ENCODE measurements at regions not wholly inside any gene's neighbourhood (a gene's known extent, or its start where the extent isn't known, plus 50 kb on each side); places are given as distances from the start of the nearest gene placed in this dataset.

DNA sequence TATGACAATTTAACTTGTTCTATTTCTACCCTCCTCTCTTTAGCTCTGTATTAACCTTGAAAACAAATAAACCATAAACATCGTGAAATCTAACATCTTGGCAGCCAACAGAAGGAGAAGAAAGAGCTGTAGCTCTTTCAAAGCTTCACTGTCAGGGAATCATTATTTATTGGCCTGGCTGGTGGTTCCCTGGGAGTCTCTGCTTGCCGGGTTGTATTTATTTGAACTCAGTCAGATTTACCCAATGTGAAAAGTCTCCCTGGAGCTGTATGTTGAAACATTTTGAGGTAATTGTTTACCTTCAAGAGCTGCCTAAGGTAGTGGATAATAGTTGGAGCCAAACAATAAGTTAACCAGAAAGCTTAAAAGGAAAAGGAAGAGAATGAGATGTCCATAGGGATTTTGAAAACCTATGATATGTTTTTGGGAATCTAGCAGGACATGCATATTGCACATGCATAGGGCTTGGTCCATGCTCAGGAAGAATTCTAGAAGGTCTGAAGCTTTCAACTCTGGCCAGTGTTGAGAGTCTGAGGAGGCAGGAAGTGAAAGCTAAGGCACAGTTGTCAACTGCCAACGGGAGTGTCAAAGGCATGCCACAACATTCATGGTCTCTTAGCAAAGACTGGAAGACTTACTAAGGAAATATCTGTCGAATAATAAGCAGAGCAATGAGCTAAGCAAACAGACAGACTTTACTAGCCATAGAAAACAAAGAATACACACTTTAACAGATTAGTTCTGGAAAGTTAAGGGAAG lies 621.6 kb downstream of the PCDH7 start:
- DNase-seq (ENCODE audit: extremely low read depth, low read depth): no peak
- TF ChIP-seq, protein P1, sequence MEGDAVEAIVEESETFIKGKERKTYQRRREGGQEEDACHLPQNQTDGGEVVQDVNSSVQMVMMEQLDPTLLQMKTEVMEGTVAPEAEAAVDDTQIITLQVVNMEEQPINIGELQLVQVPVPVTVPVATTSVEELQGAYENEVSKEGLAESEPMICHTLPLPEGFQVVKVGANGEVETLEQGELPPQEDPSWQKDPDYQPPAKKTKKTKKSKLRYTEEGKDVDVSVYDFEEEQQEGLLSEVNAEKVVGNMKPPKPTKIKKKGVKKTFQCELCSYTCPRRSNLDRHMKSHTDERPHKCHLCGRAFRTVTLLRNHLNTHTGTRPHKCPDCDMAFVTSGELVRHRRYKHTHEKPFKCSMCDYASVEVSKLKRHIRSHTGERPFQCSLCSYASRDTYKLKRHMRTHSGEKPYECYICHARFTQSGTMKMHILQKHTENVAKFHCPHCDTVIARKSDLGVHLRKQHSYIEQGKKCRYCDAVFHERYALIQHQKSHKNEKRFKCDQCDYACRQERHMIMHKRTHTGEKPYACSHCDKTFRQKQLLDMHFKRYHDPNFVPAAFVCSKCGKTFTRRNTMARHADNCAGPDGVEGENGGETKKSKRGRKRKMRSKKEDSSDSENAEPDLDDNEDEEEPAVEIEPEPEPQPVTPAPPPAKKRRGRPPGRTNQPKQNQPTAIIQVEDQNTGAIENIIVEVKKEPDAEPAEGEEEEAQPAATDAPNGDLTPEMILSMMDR (IDR thresholded peaks at IDR 0.05; ENCODE audit: low read depth, low read length): no peak

DNA sequence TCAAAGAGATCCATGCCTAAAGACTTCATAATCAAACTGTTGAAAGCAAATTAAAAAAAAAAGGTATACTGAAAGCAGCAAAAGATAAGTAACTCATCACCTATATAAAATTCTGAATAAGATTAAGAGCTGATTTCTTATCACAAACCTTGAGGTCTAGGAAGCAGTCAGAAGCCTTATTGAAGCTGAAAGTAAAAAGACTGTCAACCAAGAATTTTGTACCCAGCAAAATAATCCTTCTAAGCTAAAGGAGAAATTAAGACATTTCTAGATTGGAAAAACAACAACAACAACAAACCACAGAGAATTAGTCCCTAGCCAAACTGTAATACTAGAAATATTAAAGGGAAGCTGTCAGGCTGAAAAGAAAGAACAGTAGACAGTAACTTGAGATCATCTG lies 622.9 kb downstream of the PCDH7 start:
- no peak for DNase-seq (ENCODE audit: extremely low read depth, low read depth)
- TF ChIP-seq, protein P1 (IDR thresholded peaks at IDR 0.05; ENCODE audit: low read depth, low read length): no peak

DNA sequence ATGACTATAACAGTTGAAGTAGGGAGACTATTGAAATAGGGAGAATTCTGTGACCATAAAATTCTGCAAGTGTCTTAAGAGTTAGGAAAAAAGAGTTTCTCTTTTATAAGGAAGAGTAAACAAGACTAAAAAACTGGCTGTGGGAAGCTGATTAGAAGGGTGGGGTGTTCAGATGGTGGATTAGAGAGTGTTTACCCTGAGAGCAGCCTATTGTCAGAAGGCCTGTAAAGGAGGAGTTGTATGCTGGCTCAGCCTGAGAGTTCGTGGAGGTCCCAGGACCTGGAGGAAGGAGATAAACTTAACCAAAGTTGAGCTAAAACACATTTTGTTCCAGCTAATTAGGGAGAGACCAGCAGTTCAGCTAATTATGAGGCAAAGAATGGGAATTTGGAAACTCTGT lies 629.7 kb downstream of the PCDH7 start:
- TF ChIP-seq, protein P1 (IDR thresholded peaks at IDR 0.05; ENCODE audit: low read depth, low read length): no peak
- DNase-seq (ENCODE audit: extremely low read depth, low read depth): no peak

DNA sequence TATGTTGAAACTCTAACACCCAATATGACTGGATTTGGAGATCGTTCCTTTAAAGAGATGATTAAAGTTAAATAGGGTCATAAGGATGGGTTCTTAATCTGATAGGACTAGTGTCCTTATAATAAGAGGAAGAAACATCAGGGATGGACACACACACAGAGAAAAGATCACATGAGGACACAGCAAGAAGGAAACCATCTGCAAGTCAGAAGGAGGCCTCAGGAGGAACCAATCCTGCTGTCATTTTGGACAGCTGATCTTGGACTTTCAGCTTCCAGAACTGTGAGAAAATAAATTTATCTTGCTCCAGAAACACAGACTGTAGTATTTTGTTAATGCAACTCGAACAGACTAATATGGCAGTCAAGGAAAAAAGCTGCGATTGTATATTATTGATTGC lies 631.5 kb downstream of the PCDH7 start:
- DNase-seq (ENCODE audit: extremely low read depth, low read depth): no peak
- TF ChIP-seq, protein P1 (IDR thresholded peaks at IDR 0.05; ENCODE audit: low read depth, low read length): no peak

DNA sequence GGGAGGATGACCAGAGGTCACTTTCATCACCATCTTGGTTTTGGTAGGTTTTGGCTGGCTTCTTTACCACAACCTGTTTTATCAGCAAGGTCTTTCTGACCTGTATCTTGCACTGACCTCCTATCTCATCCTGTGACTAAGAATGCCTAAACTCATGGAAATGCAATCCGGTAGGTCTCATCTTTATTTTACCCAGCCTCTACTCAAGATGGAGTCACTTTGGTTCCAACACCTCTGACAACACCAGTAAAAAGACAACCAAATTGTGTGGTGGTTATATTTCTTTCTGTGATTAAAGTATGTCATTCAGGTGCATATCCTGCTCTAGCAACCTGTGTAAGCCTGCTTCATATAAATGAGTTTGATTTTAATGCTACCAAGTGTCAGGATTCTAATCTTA lies 636.7 kb downstream of the PCDH7 start:
- TF ChIP-seq, protein P1 (IDR thresholded peaks at IDR 0.05; ENCODE audit: low read depth, low read length): no peak
- no peak for DNase-seq (ENCODE audit: extremely low read depth, low read depth)

DNA sequence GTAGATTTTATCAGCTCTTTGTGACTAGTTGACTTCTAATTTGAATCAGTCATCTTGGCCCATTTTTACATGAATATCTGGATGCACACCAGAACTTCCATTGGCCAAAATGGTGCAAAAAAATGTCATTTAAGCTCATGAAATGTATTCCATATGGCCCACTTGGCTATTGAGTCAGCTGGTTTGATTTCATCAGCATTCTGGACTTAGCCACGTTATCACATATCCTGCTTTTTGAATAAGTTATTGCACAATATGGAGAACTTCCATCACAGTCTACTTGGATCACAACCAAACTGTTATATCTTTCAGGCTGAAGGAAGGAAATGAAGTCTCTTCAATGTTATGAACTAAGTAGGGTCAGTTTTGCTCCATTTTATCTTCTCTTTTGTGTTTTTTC lies 640.6 kb downstream of the PCDH7 start:
- TF ChIP-seq, protein P1 (IDR thresholded peaks at IDR 0.05; ENCODE audit: low read depth, low read length): no peak
- DNase-seq (ENCODE audit: extremely low read depth, low read depth): peak; percentile 65

DNA sequence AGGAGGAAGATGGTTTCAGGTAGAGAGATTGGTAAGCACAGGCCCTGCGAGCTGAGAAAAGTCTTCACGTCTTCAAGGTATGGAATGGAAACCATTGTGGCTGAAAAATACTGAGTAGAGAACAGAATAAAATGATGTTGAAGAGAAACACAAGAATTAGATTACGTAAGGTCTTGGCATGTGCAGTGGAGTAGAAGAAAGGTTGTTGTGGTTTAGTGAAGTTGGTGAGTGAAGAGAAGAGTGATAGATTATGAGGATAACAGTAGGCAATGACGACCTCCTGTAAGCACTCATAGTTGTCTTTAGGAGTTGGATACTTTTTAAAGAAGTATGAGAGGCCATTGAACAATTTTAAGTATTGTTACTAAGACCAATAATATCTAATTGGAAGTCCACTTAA lies 642.6 kb downstream of the PCDH7 start:
- DNase-seq (ENCODE audit: extremely low read depth, low read depth): no peak
- TF ChIP-seq, protein P1 (IDR thresholded peaks at IDR 0.05; ENCODE audit: low read depth, low read length): no peak
